ENCODE measurements at regions not wholly inside any gene's neighbourhood (a gene's known extent, or its start where the extent isn't known, plus 50 kb on each side); places are given as distances from the start of the nearest gene placed in this dataset.

GRCh38 chr6:91710342-91710741, 1123.5 kb upstream of the MAP3K7 start:
- TF ChIP-seq CTCF (IDR thresholded peaks at IDR 0.05; ENCODE audit: insufficient read depth, low read length) (no peak), POLR2AphosphoS5 (IDR thresholded peaks at IDR 0.05; ENCODE audit: low read depth) (no peak), REST (IDR thresholded peaks at IDR 0.05; ENCODE audit: insufficient replicate concordance, low read depth) (no peak)
